BJ (cell line): ENCODE measurements at regions not wholly inside any gene's neighbourhood (a gene's known extent, or its start where the extent isn't known, plus 50 kb on each side); places are given as distances from the start of the nearest gene placed in this dataset.

ENCODE experiments used
- CTCF ChIA-PET: fragments of 350-600 bp; formaldehyde crosslinking; extraction: SDS; loops from one replicate; lab custom pipeline; 2021; ENCODE audit warnings: antibody characterized with exemption, inconsistent platforms; lab: Yijun Ruan, JAX
- POLR2A ChIA-PET: fragments of 300-600 bp; sonication (Branson Sonifier 250); formaldehyde crosslinking; extraction: SDS; loops from one replicate; lab custom pipeline; 2021; ENCODE audit warnings: antibody characterized with exemption; lab: Charles Lee
- DNase-seq: peaks from one replicate; pipeline ENCODE4 v3.0.0-alpha.2; 2011; ENCODE audit warnings: low read depth
- H3K27me3 ChIP-seq: 2 replicates; pipeline ENCODE4 v1.6.0; 2011; ENCODE audit warnings: low read length; ENCODE audit not compliant: control insufficient read depth, insufficient read depth
- H3K36me3 ChIP-seq: 2 replicates; pipeline ENCODE4 v1.5.1; 2011; ENCODE audit warnings: low read length; ENCODE audit not compliant: control insufficient read depth, insufficient read depth
- H3K4me3 ChIP-seq: 2 replicates; pipeline ENCODE4 v1.5.1; 2011; ENCODE audit warnings: low read depth, mild to moderate bottlenecking, control low read depth, low read length
- TF ChIP-seq, protein P1 (sequence below): IDR thresholded peaks from 2 replicates; pipeline ENCODE4 v1.5.1; 2011; ENCODE audit warnings: low read depth, mild to moderate bottlenecking, control low read depth, inconsistent platforms, low read length, moderate library complexity; ENCODE audit not compliant: insufficient read depth

DNA sequence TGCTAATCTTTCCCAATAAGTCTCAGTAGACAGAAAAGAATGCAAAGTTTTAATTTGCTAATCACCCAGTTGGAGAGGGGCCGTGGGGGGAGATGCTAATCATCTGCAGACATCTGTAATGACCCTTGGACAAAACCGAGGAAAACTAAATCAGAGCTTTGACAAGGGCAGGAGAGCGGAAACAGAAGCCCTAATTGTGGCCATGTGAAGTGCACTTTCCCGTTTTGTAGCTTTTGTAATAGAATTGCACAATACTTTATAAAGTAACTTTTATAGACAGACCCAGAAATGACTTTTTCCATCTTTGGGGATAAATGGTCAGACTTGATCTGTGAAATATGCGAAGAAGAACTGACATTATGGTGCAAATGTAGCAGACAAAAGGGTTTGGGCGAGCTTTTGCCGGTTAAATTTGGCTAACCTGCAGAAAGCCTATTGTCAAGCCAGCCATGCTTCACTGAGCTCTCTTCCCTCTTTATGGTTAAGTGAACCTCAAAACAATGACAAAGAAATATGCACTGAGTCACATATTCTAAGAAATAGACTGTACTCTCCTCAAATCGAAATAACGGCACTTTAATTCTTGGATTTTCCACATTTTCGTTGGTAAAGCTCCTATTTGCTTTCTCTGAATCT lies 980.1 kb upstream of the POU3F3 start:
- no peak overlapping the region for H3K4me3 ChIP-seq
- POLR2A ChIA-PET = no interaction called here
- no peaks in the 10 kb centered on the region for H3K27me3 ChIP-seq
- TF ChIP-seq, protein P1, sequence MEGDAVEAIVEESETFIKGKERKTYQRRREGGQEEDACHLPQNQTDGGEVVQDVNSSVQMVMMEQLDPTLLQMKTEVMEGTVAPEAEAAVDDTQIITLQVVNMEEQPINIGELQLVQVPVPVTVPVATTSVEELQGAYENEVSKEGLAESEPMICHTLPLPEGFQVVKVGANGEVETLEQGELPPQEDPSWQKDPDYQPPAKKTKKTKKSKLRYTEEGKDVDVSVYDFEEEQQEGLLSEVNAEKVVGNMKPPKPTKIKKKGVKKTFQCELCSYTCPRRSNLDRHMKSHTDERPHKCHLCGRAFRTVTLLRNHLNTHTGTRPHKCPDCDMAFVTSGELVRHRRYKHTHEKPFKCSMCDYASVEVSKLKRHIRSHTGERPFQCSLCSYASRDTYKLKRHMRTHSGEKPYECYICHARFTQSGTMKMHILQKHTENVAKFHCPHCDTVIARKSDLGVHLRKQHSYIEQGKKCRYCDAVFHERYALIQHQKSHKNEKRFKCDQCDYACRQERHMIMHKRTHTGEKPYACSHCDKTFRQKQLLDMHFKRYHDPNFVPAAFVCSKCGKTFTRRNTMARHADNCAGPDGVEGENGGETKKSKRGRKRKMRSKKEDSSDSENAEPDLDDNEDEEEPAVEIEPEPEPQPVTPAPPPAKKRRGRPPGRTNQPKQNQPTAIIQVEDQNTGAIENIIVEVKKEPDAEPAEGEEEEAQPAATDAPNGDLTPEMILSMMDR = no peak
- CTCF ChIA-PET = no interaction called here
- H3K36me3 ChIP-seq = no peaks in the 10 kb centered on the region
- no peak for DNase-seq

DNA sequence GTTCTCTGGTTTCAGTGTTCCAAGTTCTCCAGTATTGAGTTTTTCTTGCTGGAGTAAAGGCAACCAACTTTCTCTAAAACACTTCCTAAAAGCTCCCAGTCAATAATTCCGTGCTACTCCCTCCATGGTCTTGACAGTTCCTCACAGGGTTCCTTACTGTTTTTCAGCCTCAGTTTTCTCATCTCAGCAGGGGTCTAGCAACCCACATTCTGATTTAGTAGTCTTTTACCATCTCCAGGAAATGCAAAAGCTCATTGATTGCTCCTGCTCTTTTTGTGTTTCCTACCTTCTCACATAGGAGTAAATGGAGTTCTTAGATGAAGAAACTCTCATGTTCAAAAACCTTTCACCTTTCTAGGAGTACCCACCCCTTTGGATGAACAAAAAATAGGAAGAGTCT lies 978.8 kb upstream of the POU3F3 start:
- DNase-seq = no peak
- Histone ChIP-seq H3K4me3 (no peak overlapping the region), H3K36me3 (no peaks in the 10 kb centered on the region), H3K27me3 (no peaks in the 10 kb centered on the region)
- ChIA-PET POLR2A (no interaction called here), CTCF (no interaction called here)
- TF ChIP-seq, protein P1 = no peak

DNA sequence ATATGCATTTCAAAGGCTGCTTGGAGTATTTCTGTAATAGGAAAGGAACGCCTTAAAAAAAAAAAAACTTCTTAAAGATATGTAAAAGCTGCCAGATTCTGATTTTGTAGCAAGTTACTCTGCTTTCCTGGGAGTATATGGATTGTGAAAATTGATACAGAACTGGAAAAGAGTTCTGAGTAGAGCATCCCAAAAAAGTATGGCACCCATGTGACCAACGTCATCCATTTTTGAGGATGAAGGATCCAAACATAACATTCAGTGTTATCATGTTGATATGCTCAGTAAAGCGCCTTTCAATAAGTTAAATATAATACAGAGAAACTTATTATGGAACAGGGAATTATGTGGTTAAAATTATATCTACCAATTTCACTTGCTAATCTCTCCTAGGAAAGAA lies 978.4 kb upstream of the POU3F3 start:
- H3K36me3 ChIP-seq = no peaks in the 10 kb centered on the region
- TF ChIP-seq, protein P1 = no peak
- ChIA-PET POLR2A (no interaction called here), CTCF (no interaction called here)
- H3K4me3 ChIP-seq = no peak overlapping the region
- no peaks in the 10 kb centered on the region for H3K27me3 ChIP-seq
- no peak for DNase-seq

DNA sequence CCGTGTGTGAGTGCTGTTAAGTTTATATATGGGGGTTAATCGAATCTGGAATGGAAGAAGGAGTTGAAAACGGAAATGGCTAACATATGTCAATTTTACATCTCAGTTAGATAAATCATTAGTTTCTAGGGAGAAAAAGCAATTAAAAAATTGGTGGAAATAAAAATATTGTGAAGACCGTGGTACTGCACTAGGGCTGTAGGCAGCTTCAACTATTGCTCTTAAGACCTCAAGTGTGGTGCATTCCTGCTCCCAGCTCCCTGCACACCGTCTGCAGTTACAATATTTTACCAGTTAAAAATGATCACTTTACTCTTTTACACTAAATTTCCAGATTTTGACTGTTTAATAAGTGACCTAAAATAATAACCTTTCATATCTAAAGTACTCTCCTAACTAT lies 977.3 kb upstream of the POU3F3 start:
- no peaks in the 10 kb centered on the region for H3K27me3 ChIP-seq
- H3K36me3 ChIP-seq = no peaks in the 10 kb centered on the region
- ChIA-PET POLR2A (no interaction called here), CTCF (no interaction called here)
- no peak overlapping the region for H3K4me3 ChIP-seq
- no peak for DNase-seq
- TF ChIP-seq, protein P1 = no peak

- H3K36me3 ChIP-seq = no peaks in the 10 kb centered on the region
- H3K27me3 ChIP-seq = no peaks in the 10 kb centered on the region
- CTCF ChIA-PET = no interaction called here
- POLR2A ChIA-PET = no interaction called here
- DNase-seq = no peak
- no peak overlapping the region for H3K4me3 ChIP-seq
- TF ChIP-seq, protein P1 = no peak
Measured at GRCh38 chr2:103879101-103879500, 974.8 kb upstream of the POU3F3 start.
